ENCODE measurements at regions not wholly inside any gene's neighbourhood (a gene's known extent, or its start where the extent isn't known, plus 50 kb on each side); places are given as distances from the start of the nearest gene placed in this dataset.

GRCh38 chr5:158368686-158369085 lies 509.7 kb upstream of the CLINT1 start:
- H3K27me3 Mint-ChIP-seq (ENCODE audit: insufficient read depth, unreplicated experiment) = no peaks in the 10 kb centered on the region

GRCh38 chr5:158364367-158364766 lies 505.4 kb upstream of the CLINT1 start:
- Mint-ChIP-seq H3K4me3 (ENCODE audit: unreplicated experiment) (no peak overlapping the region), H3K4me1 (ENCODE audit: insufficient read depth, unreplicated experiment) (peaks cover 6% of the 10 kb centered on the region), H3K27ac (ENCODE audit: low read depth, unreplicated experiment) (no peak overlapping the region), H3K36me3 (ENCODE audit: insufficient read depth, unreplicated experiment) (no peaks in the 10 kb centered on the region), H3K27me3 (ENCODE audit: insufficient read depth, unreplicated experiment) (no peaks in the 10 kb centered on the region), H3K9me3 (ENCODE audit: unreplicated experiment) (no peaks in the 10 kb centered on the region)
- peak; percentile 47 for DNase-seq (ENCODE audit: unreplicated experiment)
- BruUV-seq (replicated peaks) = no TSS peak
- ChIA-PET CTCF (interaction anchor here (0.9 to 1.0 kb wide), 3 partner anchors 115 to 742 kb away, joined by 3 to 4 read pairs (median 4); no protein-coding TSS in a partner anchor), POLR2A (interaction anchor here (1.7 to 1.8 kb wide), 2 partner anchors 14 to 19 kb away, joined by 5 to 9 read pairs; no protein-coding TSS in a partner anchor)
- TF ChIP-seq CTCF (IDR thresholded peaks at IDR 0.05; ENCODE audit: unreplicated experiment) = no peak
- intact Hi-C loops (cut with micrococcal nuclease) = no loop called here

More at GRCh38 chr5:158368686-158369085, 509.7 kb upstream of the CLINT1 start:
- intact Hi-C loops (cut with micrococcal nuclease) = no loop called here
- TF ChIP-seq CTCF (IDR thresholded peaks at IDR 0.05; ENCODE audit: unreplicated experiment) = no peak
- BruUV-seq (replicated peaks) = no TSS peak
- no peak for DNase-seq (ENCODE audit: unreplicated experiment)
- no peak overlapping the region for H3K4me3 Mint-ChIP-seq (ENCODE audit: unreplicated experiment)
- H3K4me1 Mint-ChIP-seq (ENCODE audit: insufficient read depth, unreplicated experiment) = peaks cover 6% of the 10 kb centered on the region
- CTCF ChIA-PET = interaction anchor here (0.7 kb wide), 1 partner anchor 294 kb away, joined by 3 read pairs; no protein-coding TSS in a partner anchor
- H3K9me3 Mint-ChIP-seq (ENCODE audit: unreplicated experiment) = no peaks in the 10 kb centered on the region
- no peak overlapping the region for H3K27ac Mint-ChIP-seq (ENCODE audit: low read depth, unreplicated experiment)
- H3K36me3 Mint-ChIP-seq (ENCODE audit: insufficient read depth, unreplicated experiment) = no peaks in the 10 kb centered on the region
- POLR2A ChIA-PET = interaction anchor here (1.9 kb wide), 1 partner anchor 14 kb away, joined by 5 read pairs; no protein-coding TSS in a partner anchor

- intact Hi-C loops (cut with micrococcal nuclease) = no loop called here
- Mint-ChIP-seq H3K27ac (ENCODE audit: low read depth, unreplicated experiment) (no peak overlapping the region), H3K36me3 (ENCODE audit: insufficient read depth, unreplicated experiment) (no peaks in the 10 kb centered on the region), H3K9me3 (ENCODE audit: unreplicated experiment) (no peaks in the 10 kb centered on the region), H3K4me3 (ENCODE audit: unreplicated experiment) (no peak overlapping the region), H3K27me3 (ENCODE audit: insufficient read depth, unreplicated experiment) (no peaks in the 10 kb centered on the region), H3K4me1 (ENCODE audit: insufficient read depth, unreplicated experiment) (no peaks in the 10 kb centered on the region)
- ChIA-PET POLR2A (no interaction called here), CTCF (no interaction called here)
- no peak for DNase-seq (ENCODE audit: unreplicated experiment)
- no peak for TF ChIP-seq CTCF (IDR thresholded peaks at IDR 0.05; ENCODE audit: unreplicated experiment)
- no TSS peak for BruUV-seq (replicated peaks)
Measured at GRCh38 chr5:158354958-158355357, 496.0 kb upstream of the CLINT1 start.

GRCh38 chr5:158351485-158352125 lies 492.7 kb upstream of the CLINT1 start:
- no peaks in the 10 kb centered on the region for H3K27me3 Mint-ChIP-seq (ENCODE audit: insufficient read depth, unreplicated experiment)
- no peak overlapping the region for H3K4me3 Mint-ChIP-seq (ENCODE audit: unreplicated experiment)
- no peak overlapping the region for H3K27ac Mint-ChIP-seq (ENCODE audit: low read depth, unreplicated experiment)
- ChIA-PET CTCF (no interaction called here), POLR2A (interaction anchor here (0.6 to 1.2 kb wide), 2 partner anchors 156 to 215 kb away, joined by 3 read pairs; no protein-coding TSS in a partner anchor)
- no peaks in the 10 kb centered on the region for H3K36me3 Mint-ChIP-seq (ENCODE audit: insufficient read depth, unreplicated experiment)
- no peaks in the 10 kb centered on the region for H3K9me3 Mint-ChIP-seq (ENCODE audit: unreplicated experiment)
- peaks cover 4% of the 10 kb centered on the region for H3K4me1 Mint-ChIP-seq (ENCODE audit: insufficient read depth, unreplicated experiment)
- no peak for DNase-seq (ENCODE audit: unreplicated experiment)
- TF ChIP-seq CTCF (IDR thresholded peaks at IDR 0.05; ENCODE audit: unreplicated experiment) = no peak
- no TSS peak for BruUV-seq (replicated peaks)
- intact Hi-C loops (cut with micrococcal nuclease) = no loop called here
